ENCODE measurements at regions not wholly inside any gene's neighbourhood (a gene's known extent, or its start where the extent isn't known, plus 50 kb on each side); places are given as distances from the start of the nearest gene placed in this dataset.

GRCh38 chr9:1335174-1335573 lies 285.0 kb downstream of the DMRT2 start:
- no peak for TF ChIP-seq CTCF (conservative IDR thresholded peaks at IDR 0.05; ENCODE audit: low read length)
- no peak for TF ChIP-seq EZH2phosphoT487 (IDR thresholded peaks at IDR 0.05; ENCODE audit: borderline replicate concordance, low read depth, low read length)

Data from OCI-LY7 (cell line).